H1 (cell line): ENCODE measurements at regions not wholly inside any gene's neighbourhood (a gene's known extent, or its start where the extent isn't known, plus 50 kb on each side); places are given as distances from the start of the nearest gene placed in this dataset.

Experiments used
- CTCF ChIA-PET: fragments of 300-600 bp; sonication (Branson Sonifier 250); formaldehyde crosslinking; loops from one replicate; lab custom pipeline; 2021; ENCODE audit not compliant: partially characterized antibody; lab: Charles Lee
- POLR2A ChIA-PET: fragments of 300-600 bp; sonication (Branson Sonifier 250); formaldehyde crosslinking; loops from one replicate; lab custom pipeline; 2021; ENCODE audit warnings: inconsistent platforms; ENCODE audit not compliant: partially characterized antibody; lab: Charles Lee
- DNase-seq, 2 experiments: peaks; one replicate each; pipeline versions ENCODE4 v3.0.0 to v3.0.0-alpha.2; 2010 to 2022; ENCODE audit warnings: low spot score in 2 of 2, low read depth in 1 of 2, mixed read lengths in 1 of 2
- FAIRE-seq: peaks from 2 replicates; lab custom pipeline; 2011; peaks lifted over from hg19 to GRCh38; lab: Jason Lieb, UNC
- H2AFZ ChIP-seq: 2 replicates; pipeline ENCODE4 v1.8.1; 2012; ENCODE audit warnings: low read length, inconsistent platforms
- H2AK5ac ChIP-seq: 2 replicates; pipeline ENCODE4 v1.6.1; 2013; ENCODE audit warnings: low read depth, low read length
- H2BK120ac ChIP-seq: replicated peaks from 2 replicates; pipeline ENCODE3; 2013; ENCODE audit warnings: low read depth, low read length, inconsistent platforms
- H2BK12ac ChIP-seq: 2 replicates; pipeline ENCODE4 v1.6.1; 2013; ENCODE audit warnings: low read depth, low read length
- H2BK15ac ChIP-seq: 2 replicates; pipeline ENCODE4 v1.6.1; 2013; ENCODE audit warnings: low read length
- H2BK20ac ChIP-seq: 2 replicates; pipeline ENCODE4 v1.6.1; 2013; ENCODE audit warnings: low read length
- H2BK5ac ChIP-seq: 2 replicates; pipeline ENCODE4 v1.6.1; 2013; ENCODE audit warnings: low read depth, low read length
- H3K14ac ChIP-seq: 2 replicates; pipeline ENCODE4 v1.6.1; 2013; ENCODE audit warnings: inconsistent platforms; ENCODE audit not compliant: insufficient read length
- H3K18ac ChIP-seq: 2 replicates; pipeline ENCODE4 v1.6.1; 2013; ENCODE audit warnings: low read length; ENCODE audit errors: extremely low read depth
- H3K23ac ChIP-seq: 2 replicates; pipeline ENCODE4 v1.6.1; 2013; ENCODE audit warnings: inconsistent platforms; ENCODE audit not compliant: insufficient read length
- H3K23me2 ChIP-seq: 2 replicates; pipeline ENCODE4 v1.6.1; 2013; ENCODE audit warnings: low read depth, low read length
- H3K27ac ChIP-seq: 2 replicates; pipeline ENCODE4 v1.6.1; 2011; ENCODE audit warnings: low read depth, low read length, inconsistent platforms
- H3K27me3 ChIP-seq, 4 experiments: replicated peaks in 1 of 4; 1 replicate in 1 of 4; 2 replicates in 3 of 4; pipeline versions ENCODE4 v1.6.1 to v1.8.1; 2011 to 2013; ENCODE audit warnings: low read length in 3 of 4, mild to moderate bottlenecking in 3 of 4, inconsistent platforms in 2 of 4, mixed read lengths in 2 of 4, moderate library complexity in 1 of 4; ENCODE audit not compliant: control insufficient read depth in 3 of 4, insufficient read depth in 3 of 4; ENCODE audit errors: extremely low read depth in 1 of 4
- H3K36me3 ChIP-seq, 4 experiments: 2 replicates each; pipeline versions ENCODE4 v1.6.1 to v1.8.1; 2011 to 2013; ENCODE audit warnings: mild to moderate bottlenecking in 4 of 4, low read length in 3 of 4, moderate library complexity in 2 of 4, control low read depth in 1 of 4, inconsistent platforms in 1 of 4; ENCODE audit not compliant: insufficient read depth in 4 of 4, control insufficient read depth in 2 of 4
- H3K4ac ChIP-seq: replicated peaks from 2 replicates; pipeline ENCODE3; 2013; ENCODE audit warnings: low read length, low read depth, mixed read lengths, inconsistent platforms; ENCODE audit not compliant: insufficient read length
- H3K4me1 ChIP-seq, 4 experiments: replicated peaks in 1 of 4; 1 replicate in 1 of 4; 2 replicates in 3 of 4; pipeline versions ENCODE4 v1.6.1 to v1.8.1; 2011 to 2013; ENCODE audit warnings: low read length in 3 of 4, inconsistent platforms in 2 of 4, mixed read lengths in 1 of 4; ENCODE audit not compliant: insufficient read depth in 4 of 4, control insufficient read depth in 3 of 4
- H3K4me2 ChIP-seq, 2 experiments: 2 replicates each; pipeline versions ENCODE4 v1.6.1 to v1.8.1; 2011 to 2013; ENCODE audit warnings: low read depth in 2 of 2, low read length in 2 of 2, control low read depth in 1 of 2, inconsistent platforms in 1 of 2, mild to moderate bottlenecking in 1 of 2; ENCODE audit not compliant: insufficient read depth in 1 of 2
- H3K4me3 ChIP-seq, 4 experiments: fragments of 200-600, 300-600 bp in 1 of 4; sonication (generic), shearing (Covaris generic), sonication (Bioruptor Twin) in 1 of 4; 2 replicates each; pipeline versions ENCODE4 v1.5.1 to v1.8.1; 2011 to 2016; ENCODE audit warnings: low read length in 4 of 4, low read depth in 3 of 4, control low read depth in 2 of 4, inconsistent platforms in 2 of 4, mild to moderate bottlenecking in 2 of 4, mixed read lengths in 1 of 4, moderate library complexity in 1 of 4; ENCODE audit not compliant: insufficient read depth in 2 of 4; ENCODE audit errors: extremely low read depth in 1 of 4
- H3K56ac ChIP-seq: replicated peaks from 2 replicates; pipeline ENCODE3; 2013; ENCODE audit warnings: low read depth, mild to moderate bottlenecking, mixed read lengths, low read length, inconsistent platforms; ENCODE audit not compliant: insufficient read length
- H3K79me1 ChIP-seq: 2 replicates; pipeline ENCODE4 v1.6.1; 2013; ENCODE audit warnings: low read depth, low read length, control low read depth
- H3K79me2 ChIP-seq, 2 experiments: 2 replicates each; pipeline versions ENCODE4 v1.6.1 to v1.8.1; 2012 to 2013; ENCODE audit warnings: low read length in 2 of 2, mild to moderate bottlenecking in 2 of 2, inconsistent platforms in 1 of 2; ENCODE audit not compliant: insufficient read depth in 2 of 2, control insufficient read depth in 1 of 2
- H3K9ac ChIP-seq, 4 experiments: replicated peaks in 1 of 4; 1 replicate in 1 of 4; 2 replicates in 3 of 4; pipeline versions ENCODE4 v1.6.1 to v1.8.1; 2011 to 2013; ENCODE audit warnings: low read depth in 3 of 4, low read length in 3 of 4, control low read depth in 2 of 4, mild to moderate bottlenecking in 2 of 4, moderate library complexity in 2 of 4, inconsistent platforms in 1 of 4; ENCODE audit errors: extremely low read depth in 1 of 4
- H3K9me3 ChIP-seq, 2 experiments: 2 replicates each; pipeline versions ENCODE4 v1.6.1 to v1.8.1; 2012 to 2013; ENCODE audit warnings: mild to moderate bottlenecking in 2 of 2, moderate library complexity in 2 of 2, control low read depth in 1 of 2, inconsistent platforms in 1 of 2, low read depth in 1 of 2, low read length in 1 of 2, mixed read lengths in 1 of 2; ENCODE audit not compliant: insufficient read depth in 2 of 2
- H4K20me1 ChIP-seq, 2 experiments: replicated peaks in 1 of 2; 2 replicates each; pipeline versions ENCODE3 to v1.8.1; 2011 to 2013; ENCODE audit warnings: inconsistent platforms in 2 of 2, low read length in 2 of 2, mild to moderate bottlenecking in 1 of 2; ENCODE audit not compliant: insufficient read depth in 2 of 2, control insufficient read depth in 1 of 2
- H4K5ac ChIP-seq: 2 replicates; pipeline ENCODE4 v1.6.1; 2013; ENCODE audit warnings: low read length, low read depth, mixed read lengths, inconsistent platforms; ENCODE audit not compliant: insufficient read length
- H4K8ac ChIP-seq: 2 replicates; pipeline ENCODE4 v1.8.0; 2013; ENCODE audit warnings: mild to moderate bottlenecking, moderate library complexity, low read length, inconsistent platforms; ENCODE audit not compliant: insufficient read depth; ENCODE audit errors: extremely low read depth
- H4K91ac ChIP-seq: replicated peaks from 2 replicates; pipeline ENCODE3; 2013; ENCODE audit warnings: low read length, mixed read lengths, inconsistent platforms; ENCODE audit not compliant: insufficient read length
- CBX8 ChIP-seq: fragments of 300-800, 300-1000 bp; sonication (generic); IDR thresholded peaks from 2 replicates; pipeline ENCODE4 v1.7.1; 2016; ENCODE audit warnings: low read depth, low read length, borderline replicate concordance
- HDAC6 ChIP-seq: IDR thresholded peaks from one replicate; pipeline ENCODE4 v1.7.1; 2012; ENCODE audit warnings: low read depth, mild to moderate bottlenecking, inconsistent platforms, low read length, moderate library complexity
- RNF2 ChIP-seq: fragments of 200-900, 300-1000 bp; sonication (generic); IDR thresholded peaks from 2 replicates; pipeline ENCODE4 v1.7.1; 2016; ENCODE audit warnings: borderline replicate concordance, low read depth, mild to moderate bottlenecking, antibody characterized with exemption, low read length; ENCODE audit not compliant: poor library complexity, severe bottlenecking; ENCODE audit errors: missing control alignments
- SP1 ChIP-seq: IDR thresholded peaks from 2 replicates; pipeline ENCODE4 v1.6.1; 2011; ENCODE audit warnings: low read depth, low read length
- WGBS, 2 experiments: shearing (Covaris generic) in 1 of 2; methylation state at CpG; one replicate each; pipeline versions ENCODE4 v1.1.6 to v1.1.7; 2013 to 2015; ENCODE audit warnings: low lambda C conversion rate in 2 of 2, mixed read lengths in 2 of 2, inconsistent platforms in 1 of 2, low coverage in 1 of 2, missing lambda C conversion rate in 1 of 2; ENCODE audit not compliant: insufficient replicate concordance in 2 of 2, insufficient coverage in 1 of 2, insufficient read length in 1 of 2; ENCODE audit errors: extremely low coverage in 1 of 2, missing lambda C conversion rate in 1 of 2; 5-methylcytosine and 5-hydroxymethylcytosine counted together
- TF ChIP-seq, protein P1 (sequence below), 3 experiments: IDR thresholded peaks; 1 replicate in 2 of 3; 2 replicates in 1 of 3; pipeline versions ENCODE4 v1.5.1 to v1.6.1; 2011; ENCODE audit warnings: low read length in 3 of 3, mild to moderate bottlenecking in 3 of 3, inconsistent platforms in 2 of 3, low read depth in 1 of 3, moderate library complexity in 1 of 3; ENCODE audit not compliant: insufficient read depth in 1 of 3; ENCODE audit errors: control extremely low read depth in 1 of 3

DNA sequence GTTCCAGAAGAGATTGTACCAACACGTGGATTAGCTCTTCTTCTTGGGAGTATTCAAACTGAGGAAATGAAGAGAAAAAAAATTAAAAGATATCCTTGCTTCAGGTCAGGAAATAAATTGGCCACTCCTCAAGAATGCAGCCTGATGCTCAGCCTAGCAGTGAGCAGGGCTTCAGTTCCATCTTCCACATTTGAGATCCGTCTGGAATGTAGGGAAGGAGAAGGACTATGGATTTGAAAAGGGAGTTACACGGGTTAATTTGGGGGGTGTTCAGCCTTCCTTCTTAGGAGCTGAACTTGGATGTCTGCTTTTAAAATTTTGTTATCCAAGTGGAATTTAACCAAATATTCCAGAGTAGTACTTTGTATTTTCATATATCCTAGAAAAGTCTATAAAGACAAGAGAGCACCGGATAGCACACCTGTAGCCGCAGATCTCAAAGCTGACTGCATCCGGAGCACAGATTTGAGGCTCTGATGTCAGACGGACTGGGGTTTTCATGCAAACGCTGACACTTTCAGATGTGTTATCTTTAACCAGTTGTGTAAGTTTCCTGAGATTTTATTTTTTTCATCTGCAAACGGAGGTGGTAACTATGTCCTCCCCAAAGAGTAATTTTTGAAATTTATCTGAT lies 99.3 kb downstream of the COPS8 start:
- no peak overlapping the region for H2AFZ ChIP-seq
- H3K23ac ChIP-seq, result no peak overlapping the region
- no peak overlapping the region for H3K56ac ChIP-seq
- H3K9ac ChIP-seq, result no peak overlapping the region
- no peaks in the 10 kb centered on the region for H3K36me3 ChIP-seq
- H4K20me1 ChIP-seq, result no peaks in the 10 kb centered on the region
- H3K79me1 ChIP-seq, result no peaks in the 10 kb centered on the region
- no peak overlapping the region for H3K4me2 ChIP-seq
- H2AK5ac ChIP-seq, result no peak overlapping the region
- no peaks in the 10 kb centered on the region for H3K27me3 ChIP-seq
- no peak overlapping the region for H2BK20ac ChIP-seq
- no peak for FAIRE-seq
- WGBS, 2 experiments, result 87% methylated on average over 9 of the region's 9 CpGs; no CpG with 5 or more reads in 1 of the 2 experiments
- H3K18ac ChIP-seq, result no peak overlapping the region
- no peak overlapping the region for H3K4me3 ChIP-seq
- no peak overlapping the region for H4K91ac ChIP-seq
- no peak overlapping the region for H3K14ac ChIP-seq
- no peaks in the 10 kb centered on the region for H3K23me2 ChIP-seq
- no peaks in the 10 kb centered on the region for H3K4me1 ChIP-seq
- ChIA-PET POLR2A (no interaction called here), CTCF (interaction anchor here (1.4 to 1.5 kb wide), 3 partner anchors 17 to 228 kb away, joined by 3 to 8 read pairs (median 3); no protein-coding TSS in a partner anchor)
- no peak overlapping the region for H2BK120ac ChIP-seq
- no peak overlapping the region for H2BK15ac ChIP-seq
- no peak overlapping the region for H3K27ac ChIP-seq
- H3K79me2 ChIP-seq, result no peaks in the 10 kb centered on the region
- no peak overlapping the region for H4K8ac ChIP-seq
- no peaks in the 10 kb centered on the region; a peak in 1 of 4 replicates for H3K9me3 ChIP-seq
- no peak overlapping the region for H2BK12ac ChIP-seq
- H3K4ac ChIP-seq, result no peak overlapping the region
- no peak for DNase-seq
- H2BK5ac ChIP-seq, result no peak overlapping the region
- H4K5ac ChIP-seq, result no peak overlapping the region
- TF ChIP-seq, protein P1, sequence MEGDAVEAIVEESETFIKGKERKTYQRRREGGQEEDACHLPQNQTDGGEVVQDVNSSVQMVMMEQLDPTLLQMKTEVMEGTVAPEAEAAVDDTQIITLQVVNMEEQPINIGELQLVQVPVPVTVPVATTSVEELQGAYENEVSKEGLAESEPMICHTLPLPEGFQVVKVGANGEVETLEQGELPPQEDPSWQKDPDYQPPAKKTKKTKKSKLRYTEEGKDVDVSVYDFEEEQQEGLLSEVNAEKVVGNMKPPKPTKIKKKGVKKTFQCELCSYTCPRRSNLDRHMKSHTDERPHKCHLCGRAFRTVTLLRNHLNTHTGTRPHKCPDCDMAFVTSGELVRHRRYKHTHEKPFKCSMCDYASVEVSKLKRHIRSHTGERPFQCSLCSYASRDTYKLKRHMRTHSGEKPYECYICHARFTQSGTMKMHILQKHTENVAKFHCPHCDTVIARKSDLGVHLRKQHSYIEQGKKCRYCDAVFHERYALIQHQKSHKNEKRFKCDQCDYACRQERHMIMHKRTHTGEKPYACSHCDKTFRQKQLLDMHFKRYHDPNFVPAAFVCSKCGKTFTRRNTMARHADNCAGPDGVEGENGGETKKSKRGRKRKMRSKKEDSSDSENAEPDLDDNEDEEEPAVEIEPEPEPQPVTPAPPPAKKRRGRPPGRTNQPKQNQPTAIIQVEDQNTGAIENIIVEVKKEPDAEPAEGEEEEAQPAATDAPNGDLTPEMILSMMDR (IDR thresholded peaks at IDR 0.05; ENCODE audit: control extremely low read depth in 1 of 3, insufficient read depth in 1 of 3, low read depth in 1 of 3, low read length in 3 of 3), result no peak
- TF ChIP-seq CBX8, result no peak
- TF ChIP-seq RNF2, result no peak
- TF ChIP-seq HDAC6, result no peak
- TF ChIP-seq SP1, result no peak
